B cell (primary cell): ENCODE measurements at regions not wholly inside any gene's neighbourhood (a gene's known extent, or its start where the extent isn't known, plus 50 kb on each side); places are given as distances from the start of the nearest gene placed in this dataset.

Source experiments
- ATAC-seq: fragments of 200-7000 bp; cut with Tn5 transposase; one replicate; pipeline ENCODE4 v1.10.0; 2021; ENCODE audit warnings: low read depth, mild to moderate bottlenecking, moderate number of reproducible peaks, moderate library complexity
- CTCF ChIA-PET: fragments of 350-600 bp; sonication (Branson Sonifier 250); formaldehyde crosslinking; loops from one replicate; lab custom pipeline; 2021; ENCODE audit warnings: antibody characterized with exemption, inconsistent platforms; lab: Charles Lee
- POLR2A ChIA-PET: fragments of 350-600 bp; sonication (Branson Sonifier 250); formaldehyde crosslinking; loops from one replicate; lab custom pipeline; 2021; ENCODE audit warnings: antibody characterized with exemption; lab: Charles Lee
- DNase-seq: peaks from one replicate; pipeline ENCODE4 v3.0.0; 2013
- H2AFZ ChIP-seq: 2 replicates; pipeline ENCODE4 v1.6.1; 2012; ENCODE audit warnings: mild to moderate bottlenecking, low read depth, low read length; ENCODE audit not compliant: insufficient read depth, poor library complexity, severe bottlenecking
- H3K27ac ChIP-seq, 2 donors: 1 replicate in 1 of 2; 2 replicates in 1 of 2; pipeline ENCODE4 v1.5.1; 2012 to 2013; ENCODE audit warnings: low read length in 2 of 2, mild to moderate bottlenecking in 2 of 2, moderate library complexity in 1 of 2
- H3K27me3 ChIP-seq, 4 experiments: fragments of 200-600 bp in 1 of 4; sonication (generic) in 1 of 4; replicated peaks in 1 of 4; 1 replicate in 2 of 4; 2 replicates in 2 of 4; pipeline versions ENCODE4 v1.6.1 to v1.7.0; 2013 to 2016; ENCODE audit warnings: low read length in 3 of 4, mild to moderate bottlenecking in 2 of 4, mixed read lengths in 1 of 4, moderate library complexity in 1 of 4; ENCODE audit not compliant: insufficient read depth in 4 of 4, control insufficient read depth in 3 of 4; ENCODE audit errors: control extremely low read depth in 1 of 4
- H3K36me3 ChIP-seq, 2 experiments: replicated peaks in 1 of 2; 1 replicate in 1 of 2; 2 replicates in 1 of 2; pipeline versions ENCODE4 v1.6.1 to v1.7.1; 2013; ENCODE audit warnings: low read length in 1 of 2; ENCODE audit not compliant: insufficient read depth in 2 of 2, control insufficient read depth in 1 of 2; ENCODE audit errors: control extremely low read depth in 1 of 2, extremely low read depth in 1 of 2
- H3K4me1 ChIP-seq, 2 donors: fragments of 200-600 bp in 1 of 2; sonication (generic) in 1 of 2; 1 replicate in 1 of 2; 2 replicates in 1 of 2; pipeline versions ENCODE4 v1.5.1 to v1.6.1; 2013 to 2017; ENCODE audit warnings: low read length in 2 of 2; ENCODE audit not compliant: control insufficient read depth in 2 of 2, insufficient read depth in 2 of 2
- H3K4me2 ChIP-seq: replicated peaks from 2 replicates; pipeline ENCODE3; 2012; ENCODE audit warnings: mild to moderate bottlenecking, low read depth, low read length; ENCODE audit not compliant: poor library complexity, severe bottlenecking
- H3K4me3 ChIP-seq, 5 experiments: fragments of 200-600 bp in 1 of 5; sonication (generic) in 1 of 5; 1 replicate in 3 of 5; 2 replicates in 2 of 5; pipeline versions ENCODE4 v1.5.1 to v1.7.0; 2011 to 2016; ENCODE audit warnings: low read length in 4 of 5, mild to moderate bottlenecking in 4 of 5, low read depth in 2 of 5, control low read depth in 1 of 5, moderate library complexity in 1 of 5; ENCODE audit not compliant: insufficient read depth in 1 of 5; ENCODE audit errors: control extremely low read depth in 1 of 5, extremely low read depth in 1 of 5
- H3K79me2 ChIP-seq: fragments of 200-600 bp; sonication (generic); one replicate; pipeline ENCODE4 v1.6.0; 2016; ENCODE audit warnings: low read length; ENCODE audit not compliant: control insufficient read depth, insufficient read depth
- H3K9ac ChIP-seq: fragments of 200-600 bp; sonication (generic); 2 replicates; pipeline ENCODE4 v1.6.1; 2017; ENCODE audit warnings: mild to moderate bottlenecking, low read length, moderate library complexity
- H3K9me3 ChIP-seq, 3 donors: one replicate each; pipeline versions ENCODE4 v1.6.1 to v1.7.1; 2013; ENCODE audit warnings: low read length in 2 of 3; ENCODE audit not compliant: control insufficient read depth in 2 of 3, insufficient read depth in 1 of 3; ENCODE audit errors: control extremely low read depth in 1 of 3
- H4K20me1 ChIP-seq: 2 replicates; pipeline ENCODE4 v1.6.0; 2012; ENCODE audit warnings: mild to moderate bottlenecking, low read length; ENCODE audit not compliant: insufficient read depth, control insufficient read depth, poor library complexity, severe bottlenecking
- H3K27ac Mint-ChIP-seq: one replicate; pipeline ENCODE4 v1.8.0; 2021; ENCODE audit warnings: mixed read lengths
- H3K27me3 Mint-ChIP-seq: one replicate; pipeline ENCODE4 v1.8.0; 2021; ENCODE audit warnings: mixed read lengths
- H3K4me1 Mint-ChIP-seq: one replicate; pipeline ENCODE4 v1.8.0; 2021; ENCODE audit warnings: mixed read lengths
- H3K4me3 Mint-ChIP-seq: one replicate; pipeline ENCODE4 v1.8.0; 2021; ENCODE audit warnings: mixed read lengths
- H3K9me3 Mint-ChIP-seq: one replicate; pipeline ENCODE4 v1.8.0; 2022; ENCODE audit warnings: mixed read lengths; ENCODE audit not compliant: insufficient read depth
- EZH2 ChIP-seq: IDR thresholded peaks from 2 replicates; pipeline ENCODE4 v1.6.1; 2012; ENCODE audit warnings: borderline replicate concordance, low read depth, mild to moderate bottlenecking, moderate library complexity, low read length; ENCODE audit not compliant: insufficient read depth, poor library complexity, severe bottlenecking
- WGBS: methylation state at CpG from one replicate; pipeline ENCODE4 v1.1.5; 2013; ENCODE audit warnings: missing lambda C conversion rate; ENCODE audit not compliant: insufficient coverage; 5-methylcytosine and 5-hydroxymethylcytosine counted together
- intact Hi-C: fragments of 100-400 bp; cut with micrococcal nuclease; formaldehyde crosslinking; loops from one replicate; pipeline ENCODE4 v1.10.0; 2022
- TF ChIP-seq, protein P1 (sequence below): fragments of 200-600 bp; IDR thresholded peaks from one replicate; pipeline ENCODE4 v1.8.0; 2022; ENCODE audit warnings: antibody characterized with exemption, mild to moderate bottlenecking

DNA sequence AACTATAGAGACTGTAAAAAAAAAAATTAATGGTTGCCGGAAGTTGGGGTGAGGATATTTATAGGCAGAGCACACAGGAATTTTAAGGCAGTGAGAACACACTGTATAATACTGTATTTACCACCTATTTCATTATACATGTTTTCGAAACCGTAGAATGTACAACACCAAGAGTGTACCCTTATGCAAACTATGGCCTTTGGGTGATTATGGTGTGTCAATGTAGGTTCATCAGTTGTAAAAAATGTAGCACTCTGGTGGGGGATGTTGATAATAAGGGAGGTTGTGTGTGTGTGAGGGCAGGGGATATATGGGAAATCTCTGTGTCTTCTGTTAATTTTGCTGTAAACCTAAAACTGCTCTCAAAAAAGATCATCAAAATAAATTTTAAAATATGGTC is 791.7 kb upstream of the CDH10 start:
- no peak for TF ChIP-seq EZH2
- TF ChIP-seq, protein P1, sequence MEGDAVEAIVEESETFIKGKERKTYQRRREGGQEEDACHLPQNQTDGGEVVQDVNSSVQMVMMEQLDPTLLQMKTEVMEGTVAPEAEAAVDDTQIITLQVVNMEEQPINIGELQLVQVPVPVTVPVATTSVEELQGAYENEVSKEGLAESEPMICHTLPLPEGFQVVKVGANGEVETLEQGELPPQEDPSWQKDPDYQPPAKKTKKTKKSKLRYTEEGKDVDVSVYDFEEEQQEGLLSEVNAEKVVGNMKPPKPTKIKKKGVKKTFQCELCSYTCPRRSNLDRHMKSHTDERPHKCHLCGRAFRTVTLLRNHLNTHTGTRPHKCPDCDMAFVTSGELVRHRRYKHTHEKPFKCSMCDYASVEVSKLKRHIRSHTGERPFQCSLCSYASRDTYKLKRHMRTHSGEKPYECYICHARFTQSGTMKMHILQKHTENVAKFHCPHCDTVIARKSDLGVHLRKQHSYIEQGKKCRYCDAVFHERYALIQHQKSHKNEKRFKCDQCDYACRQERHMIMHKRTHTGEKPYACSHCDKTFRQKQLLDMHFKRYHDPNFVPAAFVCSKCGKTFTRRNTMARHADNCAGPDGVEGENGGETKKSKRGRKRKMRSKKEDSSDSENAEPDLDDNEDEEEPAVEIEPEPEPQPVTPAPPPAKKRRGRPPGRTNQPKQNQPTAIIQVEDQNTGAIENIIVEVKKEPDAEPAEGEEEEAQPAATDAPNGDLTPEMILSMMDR, result no peak
- Mint-ChIP-seq H3K27ac (no peak overlapping the region), H3K4me1 (no peaks in the 10 kb centered on the region), H3K4me3 (no peak overlapping the region), H3K9me3 (peaks cover 3% of the 10 kb centered on the region), H3K27me3 (no peaks in the 10 kb centered on the region)
- intact Hi-C loops, result no loop called here
- Histone ChIP-seq H3K9ac (no peak overlapping the region), H4K20me1 (no peaks in the 10 kb centered on the region), H3K27ac (no peak overlapping the region), H2AFZ (no peak overlapping the region), H3K36me3 (no peaks in the 10 kb centered on the region), H3K79me2 (no peaks in the 10 kb centered on the region), H3K4me2 (no peak overlapping the region), H3K4me3 (no peak overlapping the region), H3K27me3 (no peaks in the 10 kb centered on the region), H3K4me1 (no peaks in the 10 kb centered on the region), H3K9me3 (no peaks in the 10 kb centered on the region)
- no peak for DNase-seq
- ChIA-PET CTCF (no interaction called here), POLR2A (no interaction called here)
- WGBS, result no CpG with 5 or more reads among the region's 3 CpGs
- ATAC-seq, result no peak

DNA sequence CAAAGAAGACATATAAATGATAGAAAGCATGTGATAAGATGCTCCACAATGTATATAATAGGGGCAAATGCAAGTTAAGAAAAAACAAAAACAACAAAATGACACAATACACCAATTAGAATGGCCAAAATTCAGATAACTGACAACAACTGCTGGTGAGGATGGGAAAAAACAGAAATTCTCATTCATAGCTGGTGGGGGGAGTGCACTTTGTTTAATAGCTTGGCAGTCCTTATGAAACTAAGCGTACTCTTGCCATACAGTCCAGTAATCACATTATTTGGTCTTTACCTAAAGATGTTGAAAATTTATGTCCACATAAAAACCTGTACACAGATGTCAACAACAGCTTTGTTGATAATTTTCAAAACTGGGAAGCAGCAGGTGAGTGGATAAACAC is 791.1 kb upstream of the CDH10 start:
- no CpG with 5 or more reads among the region's 1 CpG for WGBS
- H3K36me3 ChIP-seq, result no peaks in the 10 kb centered on the region
- Mint-ChIP-seq H3K4me3 (no peak overlapping the region), H3K9me3 (peaks cover 3% of the 10 kb centered on the region), H3K27ac (no peak overlapping the region), H3K4me1 (no peaks in the 10 kb centered on the region), H3K27me3 (no peaks in the 10 kb centered on the region)
- no peak for ATAC-seq
- ChIA-PET CTCF (no interaction called here), POLR2A (no interaction called here)
- H3K9ac ChIP-seq, result no peak overlapping the region
- no peaks in the 10 kb centered on the region for H3K79me2 ChIP-seq
- no peaks in the 10 kb centered on the region for H3K4me1 ChIP-seq
- DNase-seq, result no peak
- no peak overlapping the region for H3K27ac ChIP-seq
- H3K9me3 ChIP-seq, result no peaks in the 10 kb centered on the region
- no peak overlapping the region for H3K4me3 ChIP-seq
- TF ChIP-seq EZH2, result no peak
- TF ChIP-seq, protein P1, result no peak
- H4K20me1 ChIP-seq, result no peaks in the 10 kb centered on the region
- H3K27me3 ChIP-seq, result no peaks in the 10 kb centered on the region
- H2AFZ ChIP-seq, result no peak overlapping the region
- intact Hi-C loops, result no loop called here
- H3K4me2 ChIP-seq, result no peak overlapping the region
